Vagina (tissue), 2 donors: ENCODE measurements at regions not wholly inside any gene's neighbourhood (a gene's known extent, or its start where the extent isn't known, plus 50 kb on each side); places are given as distances from the start of the nearest gene placed in this dataset.

Experiments used
- CTCF ChIP-seq, 3 experiments: fragments of 450-650 bp in 2 of 3; fragments of 200-600 bp in 1 of 3; sonication (generic) in 1 of 3; IDR thresholded peaks; one replicate each; pipeline ENCODE4 v1.5.1; 2017 to 2019; ENCODE audit warnings: antibody characterized with exemption in 3 of 3, mild to moderate bottlenecking in 2 of 3, moderate library complexity in 2 of 3
- POLR2A ChIP-seq, 2 donors: fragments of 450-650 bp; IDR thresholded peaks; one replicate each; pipeline ENCODE4 v1.6.1; 2017; ENCODE audit warnings: antibody characterized with exemption in 2 of 2, mild to moderate bottlenecking in 2 of 2, moderate library complexity in 2 of 2

DNA sequence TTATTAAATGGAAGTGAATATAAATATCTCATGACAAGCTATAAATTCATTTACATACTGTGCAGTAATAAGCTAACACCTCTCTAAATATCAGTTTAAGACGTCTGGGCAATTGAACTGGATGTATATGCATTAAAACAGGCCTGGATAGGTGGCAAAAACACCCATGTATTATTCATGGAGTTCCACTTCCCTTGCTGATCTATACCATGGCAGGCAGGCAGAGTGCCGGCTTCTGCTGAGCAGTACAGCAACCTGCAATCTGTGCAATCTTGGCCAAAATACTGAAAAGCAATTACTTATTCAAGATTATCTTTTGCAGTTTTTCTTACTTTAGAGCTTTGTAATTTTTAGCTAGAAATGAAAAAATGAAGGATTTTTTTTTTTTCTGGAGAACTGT, 112.1 kb upstream of the PIEZO2 start:
- no peak for TF ChIP-seq CTCF (IDR thresholded peaks at IDR 0.05)
- no peak for TF ChIP-seq POLR2A (IDR thresholded peaks at IDR 0.05)
